GM23338 (cell line): ENCODE measurements at regions not wholly inside any gene's neighbourhood (a gene's known extent, or its start where the extent isn't known, plus 50 kb on each side); places are given as distances from the start of the nearest gene placed in this dataset.

ENCODE experiments used
- CREB1 ChIP-seq: fragments of 250-450 bp; sonication (Bioruptor Pico); IDR thresholded peaks from 2 replicates; pipeline ENCODE4 v1.5.0; 2020; ENCODE audit warnings: low read depth, mild to moderate bottlenecking, moderate library complexity
- CTCF ChIP-seq, 2 experiments: fragments of 200-600 bp in 1 of 2; sonication (generic) in 1 of 2; conservative IDR thresholded peaks; 2 replicates each; pipeline versions ENCODE4 v1.5.1 to v1.6.1; 2016 to 2017; ENCODE audit warnings: antibody characterized with exemption in 2 of 2, low read depth in 2 of 2, mild to moderate bottlenecking in 2 of 2, moderate library complexity in 1 of 2
- EZH2 ChIP-seq: fragments of 200-600 bp; sonication (generic); IDR thresholded peaks from one replicate; pipeline ENCODE4 v1.8.0; 2017; ENCODE audit warnings: antibody characterized with exemption, mild to moderate bottlenecking, low read depth; ENCODE audit not compliant: unreplicated experiment
- EZH2phosphoT487 ChIP-seq: fragments of 200-600 bp; sonication (generic); IDR thresholded peaks from one replicate; pipeline ENCODE4 v1.8.1; 2018; ENCODE audit warnings: antibody characterized with exemption; ENCODE audit not compliant: unreplicated experiment
- POLR2AphosphoS5 ChIP-seq: IDR thresholded peaks from 2 replicates; pipeline ENCODE4 v1.6.1; 2016; ENCODE audit warnings: antibody characterized with exemption, low read depth
- REST ChIP-seq: IDR thresholded peaks from one replicate; pipeline ENCODE4 v1.6.1; 2018; ENCODE audit warnings: antibody characterized with exemption; ENCODE audit not compliant: unreplicated experiment
- STAT1 ChIP-seq: IDR thresholded peaks from one replicate; pipeline ENCODE4 v1.6.1; 2016; ENCODE audit warnings: antibody characterized with exemption; ENCODE audit not compliant: unreplicated experiment

- TF ChIP-seq CTCF (conservative IDR thresholded peaks at IDR 0.05; ENCODE audit: low read depth in 2 of 2): no peak
- TF ChIP-seq EZH2: no peak
- no peak for TF ChIP-seq POLR2AphosphoS5
- no peak for TF ChIP-seq EZH2phosphoT487
- no peak for TF ChIP-seq REST
- no peak for TF ChIP-seq CREB1 (CRISPR knock-in tag)
- TF ChIP-seq STAT1: no peak
These were observed 373.0 kb upstream of the B3GAT1 start for GRCh38 chr11:134785059-134785458.
